ENCODE measurements at regions not wholly inside any gene's neighbourhood (a gene's known extent, or its start where the extent isn't known, plus 50 kb on each side); places are given as distances from the start of the nearest gene placed in this dataset.

GRCh38 chr17:69913216-69913615 is 161.8 kb upstream of the KCNJ16 start:
- ATAC-seq, result no peak
- Mint-ChIP-seq H3K36me3 (ENCODE audit: insufficient read depth) (no peaks in the 10 kb centered on the region), H3K9me3 (no peaks in the 10 kb centered on the region), H3K4me3 (no peak overlapping the region), H3K27me3 (ENCODE audit: low read depth) (no peaks in the 10 kb centered on the region), H3K4me1 (ENCODE audit: low read depth) (no peaks in the 10 kb centered on the region)
- DNase-seq, result no peak

GRCh38 chr17:69913616-69914015 is 161.4 kb upstream of the KCNJ16 start:
- Mint-ChIP-seq H3K9me3 (no peaks in the 10 kb centered on the region), H3K27me3 (ENCODE audit: low read depth) (no peaks in the 10 kb centered on the region), H3K36me3 (ENCODE audit: insufficient read depth) (no peaks in the 10 kb centered on the region), H3K4me1 (ENCODE audit: low read depth) (no peaks in the 10 kb centered on the region), H3K4me3 (no peak overlapping the region)
- ATAC-seq, result no peak
- DNase-seq, result no peak

- peaks cover 4% of the 10 kb centered on the region for H3K9me3 Mint-ChIP-seq
- DNase-seq, result no peak
- H3K4me3 Mint-ChIP-seq, result no peak overlapping the region
- no peak for ATAC-seq
- no peaks in the 10 kb centered on the region for H3K27me3 Mint-ChIP-seq (ENCODE audit: low read depth)
- H3K4me1 Mint-ChIP-seq (ENCODE audit: low read depth), result no peaks in the 10 kb centered on the region
- no peaks in the 10 kb centered on the region for H3K36me3 Mint-ChIP-seq (ENCODE audit: insufficient read depth)
These were observed 160.5 kb upstream of the KCNJ16 start for GRCh38 chr17:69914520-69914919.

GRCh38 chr17:69916761-69917160 is 158.3 kb upstream of the KCNJ16 start:
- ATAC-seq (no peak), DNase-seq (no peak)
- Mint-ChIP-seq H3K36me3 (ENCODE audit: insufficient read depth) (no peaks in the 10 kb centered on the region), H3K4me3 (no peak overlapping the region), H3K27me3 (ENCODE audit: low read depth) (no peaks in the 10 kb centered on the region), H3K4me1 (ENCODE audit: low read depth) (no peaks in the 10 kb centered on the region), H3K9me3 (peaks cover 5% of the 10 kb centered on the region)

GRCh38 chr17:69918164-69918563 is 156.9 kb upstream of the KCNJ16 start:
- Mint-ChIP-seq H3K4me3 (no peak overlapping the region), H3K27me3 (ENCODE audit: low read depth) (no peaks in the 10 kb centered on the region), H3K36me3 (ENCODE audit: insufficient read depth) (no peaks in the 10 kb centered on the region), H3K9me3 (peaks cover 5% of the 10 kb centered on the region), H3K4me1 (ENCODE audit: low read depth) (no peaks in the 10 kb centered on the region)
- no peak for ATAC-seq
- DNase-seq, result no peak

GRCh38 chr17:69919789-69920188 is 155.2 kb upstream of the KCNJ16 start:
- ATAC-seq, result no peak
- H3K9me3 Mint-ChIP-seq, result peaks cover 5% of the 10 kb centered on the region
- no peak for DNase-seq
- no peaks in the 10 kb centered on the region for H3K36me3 Mint-ChIP-seq (ENCODE audit: insufficient read depth)
- no peaks in the 10 kb centered on the region for H3K27me3 Mint-ChIP-seq (ENCODE audit: low read depth)
- no peak overlapping the region for H3K4me3 Mint-ChIP-seq
- H3K4me1 Mint-ChIP-seq (ENCODE audit: low read depth), result no peaks in the 10 kb centered on the region

- no peaks in the 10 kb centered on the region for H3K4me1 Mint-ChIP-seq (ENCODE audit: low read depth)
- H3K9me3 Mint-ChIP-seq, result peaks cover 5% of the 10 kb centered on the region
- H3K36me3 Mint-ChIP-seq (ENCODE audit: insufficient read depth), result no peaks in the 10 kb centered on the region
- no peak for DNase-seq
- ATAC-seq, result no peak
- H3K4me3 Mint-ChIP-seq, result no peak overlapping the region
- H3K27me3 Mint-ChIP-seq (ENCODE audit: low read depth), result no peaks in the 10 kb centered on the region
These were observed 154.0 kb upstream of the KCNJ16 start for GRCh38 chr17:69921046-69921445.

- Mint-ChIP-seq H3K36me3 (ENCODE audit: insufficient read depth) (no peaks in the 10 kb centered on the region), H3K4me1 (ENCODE audit: low read depth) (no peaks in the 10 kb centered on the region)
- no peak for ATAC-seq
These were observed 146.4 kb upstream of the KCNJ16 start for GRCh38 chr17:69928611-69929010.

GRCh38 chr17:69936996-69937395 is 138.0 kb upstream of the KCNJ16 start:
- Mint-ChIP-seq H3K4me1 (ENCODE audit: low read depth) (no peaks in the 10 kb centered on the region), H3K36me3 (ENCODE audit: insufficient read depth) (no peaks in the 10 kb centered on the region), H3K9me3 (peaks cover 4% of the 10 kb centered on the region), H3K4me3 (no peak overlapping the region), H3K27me3 (ENCODE audit: low read depth) (no peaks in the 10 kb centered on the region)
- no peak for DNase-seq
- no peak for ATAC-seq

More at GRCh38 chr17:69928611-69929010, 146.4 kb upstream of the KCNJ16 start:
- Mint-ChIP-seq H3K9me3 (peaks cover 9% of the 10 kb centered on the region), H3K27me3 (ENCODE audit: low read depth) (no peaks in the 10 kb centered on the region), H3K4me3 (no peak overlapping the region)
- no peak for DNase-seq

- ATAC-seq, result no peak
- Mint-ChIP-seq H3K36me3 (ENCODE audit: insufficient read depth) (no peaks in the 10 kb centered on the region), H3K9me3 (no peaks in the 10 kb centered on the region), H3K4me1 (ENCODE audit: low read depth) (no peaks in the 10 kb centered on the region), H3K27me3 (ENCODE audit: low read depth) (peaks cover 2% of the 10 kb centered on the region), H3K4me3 (no peak overlapping the region)
- DNase-seq, result no peak
These were observed 132.0 kb upstream of the KCNJ16 start for GRCh38 chr17:69943058-69943457.

- Mint-ChIP-seq H3K4me3 (no peak overlapping the region), H3K27me3 (ENCODE audit: low read depth) (peaks cover 2% of the 10 kb centered on the region), H3K4me1 (ENCODE audit: low read depth) (no peaks in the 10 kb centered on the region), H3K36me3 (ENCODE audit: insufficient read depth) (no peaks in the 10 kb centered on the region), H3K9me3 (no peaks in the 10 kb centered on the region)
- no peak for ATAC-seq
- DNase-seq, result no peak
These were observed 130.6 kb upstream of the KCNJ16 start for GRCh38 chr17:69944406-69944805.

GRCh38 chr17:69945698-69946185 is 129.3 kb upstream of the KCNJ16 start:
- ATAC-seq (no peak), DNase-seq (no peak)
- no peaks in the 10 kb centered on the region for H3K9me3 Mint-ChIP-seq
- no peak overlapping the region for H3K4me3 Mint-ChIP-seq
- H3K36me3 Mint-ChIP-seq (ENCODE audit: insufficient read depth), result no peaks in the 10 kb centered on the region
- H3K27me3 Mint-ChIP-seq (ENCODE audit: low read depth), result peaks cover 2% of the 10 kb centered on the region
- H3K4me1 Mint-ChIP-seq (ENCODE audit: low read depth), result no peaks in the 10 kb centered on the region

- no peaks in the 10 kb centered on the region for H3K9me3 Mint-ChIP-seq
These were observed 127.8 kb upstream of the KCNJ16 start for GRCh38 chr17:69947027-69947759.

GRCh38 chr17:69948406-69948805 is 126.6 kb upstream of the KCNJ16 start:
- Mint-ChIP-seq H3K4me1 (ENCODE audit: low read depth) (no peaks in the 10 kb centered on the region), H3K27me3 (ENCODE audit: low read depth) (peaks cover 2% of the 10 kb centered on the region), H3K9me3 (peaks cover 5% of the 10 kb centered on the region), H3K4me3 (no peak overlapping the region), H3K36me3 (ENCODE audit: insufficient read depth) (no peaks in the 10 kb centered on the region)
- ATAC-seq (no peak), DNase-seq (no peak)

More at GRCh38 chr17:69947027-69947759, 127.8 kb upstream of the KCNJ16 start:
- no peaks in the 10 kb centered on the region for H3K4me1 Mint-ChIP-seq (ENCODE audit: low read depth)
- ATAC-seq, result no peak
- peaks cover 2% of the 10 kb centered on the region for H3K27me3 Mint-ChIP-seq (ENCODE audit: low read depth)
- H3K36me3 Mint-ChIP-seq (ENCODE audit: insufficient read depth), result no peaks in the 10 kb centered on the region
- no peak for DNase-seq
- H3K4me3 Mint-ChIP-seq, result no peak overlapping the region

- no peak for DNase-seq
- Mint-ChIP-seq H3K4me3 (no peak overlapping the region), H3K27me3 (ENCODE audit: low read depth) (peaks cover 2% of the 10 kb centered on the region), H3K4me1 (ENCODE audit: low read depth) (no peaks in the 10 kb centered on the region), H3K9me3 (peaks cover 5% of the 10 kb centered on the region), H3K36me3 (ENCODE audit: insufficient read depth) (no peaks in the 10 kb centered on the region)
- ATAC-seq, result no peak
These were observed 125.5 kb upstream of the KCNJ16 start for GRCh38 chr17:69949496-69949895.
